H1 (cell line): ENCODE measurements at regions not wholly inside any gene's neighbourhood (a gene's known extent, or its start where the extent isn't known, plus 50 kb on each side); places are given as distances from the start of the nearest gene placed in this dataset.

Experiments used
- SAP30 ChIP-seq: fragments of 300-600 bp; sonication (generic); IDR thresholded peaks from 2 replicates; pipeline ENCODE4 v1.7.1; 2012; ENCODE audit warnings: low read length, moderate library complexity, mild to moderate bottlenecking, inconsistent platforms; ENCODE audit not compliant: insufficient read depth, insufficient replicate concordance

- no peak for TF ChIP-seq SAP30
- TF ChIP-seq, all 59 proteins: peak for 0
Measured at GRCh38 chr7:125530553-125530952, 600.9 kb upstream of the POT1 start (continued).
